Mucosa of descending colon (tissue), 3 donors: ENCODE measurements at regions not wholly inside any gene's neighbourhood (a gene's known extent, or its start where the extent isn't known, plus 50 kb on each side); places are given as distances from the start of the nearest gene placed in this dataset.
"Not testable (repeated sequence)": the region's sequence is repeated elsewhere in the genome, so short reads cannot be mapped to it uniquely, and the experiment has no call there.

Source experiments
- ATAC-seq: fragments of 200-7000 bp; cut with Tn5 transposase; one replicate; pipeline ENCODE4 v1.9.1; 2020; ENCODE audit warnings: mild to moderate bottlenecking, moderate library complexity
- DNase-seq, 3 donors: peaks; one replicate each; pipeline ENCODE4 v3.0.0-alpha.2; 2020
- H3K36me3 ChIP-seq: fragments of 200-600 bp; one replicate; pipeline ENCODE4 v1.8.0; 2021; ENCODE audit warnings: low read depth, mild to moderate bottlenecking
- H3K4me1 ChIP-seq: fragments of 200-600 bp; one replicate; pipeline ENCODE4 v1.8.0; 2021; ENCODE audit warnings: low read depth, mild to moderate bottlenecking
- H3K4me3 ChIP-seq: fragments of 200-600 bp; one replicate; pipeline ENCODE4 v1.8.0; 2021; ENCODE audit warnings: mild to moderate bottlenecking
- H3K9me3 ChIP-seq: fragments of 200-600 bp; one replicate; pipeline ENCODE4 v1.8.0; 2021; ENCODE audit warnings: mild to moderate bottlenecking
- intact Hi-C, 2 donors: fragments of 100-400 bp; cut with DNase I in 1 of 2; cut with micrococcal nuclease in 1 of 2; formaldehyde crosslinking; loops; one replicate each; pipeline versions ENCODE4 v1.11.0 to v1.11.1; 2022; cut with DNase I, micrococcal nuclease
- TF ChIP-seq, protein P1 (sequence below): fragments of 200-600 bp; IDR thresholded peaks from one replicate; pipeline ENCODE4 v1.8.0; 2022; ENCODE audit warnings: antibody characterized with exemption, mild to moderate bottlenecking
- donor health status: DM: no; HTN: no; CAD: no; lungs with moderate emphysema.
- donor health status: DM: no; HTN: no; CAD: no.
- donor health status: DM: no; HTN: yes; CAD: no.

GRCh38 chr18:62648045-62648678, 67.2 kb upstream of the PHLPP1 start:
- ATAC-seq, result no peak

GRCh38 chr18:62651276-62652056, 63.9 kb upstream of the PHLPP1 start:
- intact Hi-C loops, result no loop called here
- ATAC-seq, result no peak
- Histone ChIP-seq H3K9me3 (no peaks in the 10 kb centered on the region), H3K4me1 (no peaks in the 10 kb centered on the region), H3K4me3 (no peak overlapping the region), H3K36me3 (no peaks in the 10 kb centered on the region)
- DNase-seq, result no peak
- TF ChIP-seq, protein P1, sequence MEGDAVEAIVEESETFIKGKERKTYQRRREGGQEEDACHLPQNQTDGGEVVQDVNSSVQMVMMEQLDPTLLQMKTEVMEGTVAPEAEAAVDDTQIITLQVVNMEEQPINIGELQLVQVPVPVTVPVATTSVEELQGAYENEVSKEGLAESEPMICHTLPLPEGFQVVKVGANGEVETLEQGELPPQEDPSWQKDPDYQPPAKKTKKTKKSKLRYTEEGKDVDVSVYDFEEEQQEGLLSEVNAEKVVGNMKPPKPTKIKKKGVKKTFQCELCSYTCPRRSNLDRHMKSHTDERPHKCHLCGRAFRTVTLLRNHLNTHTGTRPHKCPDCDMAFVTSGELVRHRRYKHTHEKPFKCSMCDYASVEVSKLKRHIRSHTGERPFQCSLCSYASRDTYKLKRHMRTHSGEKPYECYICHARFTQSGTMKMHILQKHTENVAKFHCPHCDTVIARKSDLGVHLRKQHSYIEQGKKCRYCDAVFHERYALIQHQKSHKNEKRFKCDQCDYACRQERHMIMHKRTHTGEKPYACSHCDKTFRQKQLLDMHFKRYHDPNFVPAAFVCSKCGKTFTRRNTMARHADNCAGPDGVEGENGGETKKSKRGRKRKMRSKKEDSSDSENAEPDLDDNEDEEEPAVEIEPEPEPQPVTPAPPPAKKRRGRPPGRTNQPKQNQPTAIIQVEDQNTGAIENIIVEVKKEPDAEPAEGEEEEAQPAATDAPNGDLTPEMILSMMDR, result no peak

More at GRCh38 chr18:62648045-62648678, 67.2 kb upstream of the PHLPP1 start:
- TF ChIP-seq, protein P1, result no peak
- Histone ChIP-seq H3K36me3 (no peaks in the 10 kb centered on the region), H3K4me3 (no peak overlapping the region), H3K9me3 (no peaks in the 10 kb centered on the region), H3K4me1 (no peaks in the 10 kb centered on the region)
- DNase-seq, result no peak
- intact Hi-C loops, result no loop called here

DNA sequence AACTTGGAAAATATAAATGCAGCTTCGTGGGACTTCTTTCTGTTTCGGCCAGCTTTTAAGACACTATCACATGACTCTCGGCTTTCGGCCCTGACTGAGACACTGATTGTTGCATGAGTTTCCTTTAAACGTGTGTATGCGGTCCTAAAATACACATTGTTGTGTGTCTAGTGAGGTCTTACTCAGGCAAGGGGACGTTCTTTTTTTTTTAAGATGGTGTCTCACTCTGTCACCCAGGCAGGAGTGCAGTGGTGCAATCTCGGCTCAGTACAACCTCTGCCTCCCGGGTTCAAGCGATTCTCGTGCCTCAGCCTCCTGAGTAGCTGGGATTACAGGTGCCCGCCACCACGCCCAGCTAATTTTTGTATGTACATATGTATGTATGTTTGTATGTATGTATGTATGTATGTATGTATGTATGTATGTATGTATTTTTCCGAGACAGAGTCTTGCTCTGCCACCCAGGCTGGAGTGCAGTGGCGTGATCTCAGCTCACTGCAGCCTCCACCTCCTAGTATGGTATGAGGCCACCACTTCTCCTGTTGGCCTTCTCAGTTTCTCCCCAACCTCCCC, 63.2 kb upstream of the PHLPP1 start:
- H3K36me3 ChIP-seq, H3K9me3 ChIP-seq, intact Hi-C loops, ATAC-seq, H3K4me1 ChIP-seq, DNase-seq, H3K4me3 ChIP-seq: not testable (repeated sequence)

DNA sequence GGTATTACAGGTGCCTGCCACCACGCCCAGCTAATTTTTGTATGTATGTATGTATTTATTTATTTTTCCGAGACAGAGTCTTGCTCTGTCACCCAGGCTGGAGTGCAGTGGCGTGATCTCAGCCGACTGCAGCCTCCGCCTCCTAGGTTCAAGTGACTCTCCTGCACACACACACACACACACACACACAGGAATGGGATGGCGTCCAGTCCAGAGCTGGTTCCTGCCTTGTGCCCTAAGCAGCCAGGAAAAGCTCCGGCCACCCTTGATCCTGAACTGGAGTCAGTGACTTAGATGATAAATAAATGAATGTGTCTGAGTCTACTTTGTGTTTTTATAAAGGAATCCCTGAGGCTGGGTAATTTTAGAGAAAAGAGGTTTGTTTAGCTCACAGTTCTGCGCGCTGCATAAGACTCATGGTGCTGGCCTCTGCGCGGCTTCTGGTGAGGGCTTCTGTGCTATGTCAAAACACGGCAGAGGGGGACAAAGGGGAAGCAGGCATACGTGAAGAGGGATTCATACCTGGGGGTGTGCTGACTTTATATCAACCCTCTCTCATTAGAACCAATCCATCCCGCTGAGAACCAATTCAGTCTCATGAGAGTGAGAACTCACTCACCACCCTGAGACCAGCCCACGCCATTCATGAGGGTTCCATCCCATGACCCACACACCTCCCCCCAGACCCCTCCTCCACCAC, 59.7 kb upstream of the PHLPP1 start:
- no peaks in the 10 kb centered on the region for H3K36me3 ChIP-seq
- H3K4me3 ChIP-seq, result no peak overlapping the region
- TF ChIP-seq, protein P1, result no peak
- no peaks in the 10 kb centered on the region for H3K9me3 ChIP-seq
- DNase-seq (no peak), ATAC-seq (no peak)
- intact Hi-C loops, result no loop called here
- no peaks in the 10 kb centered on the region for H3K4me1 ChIP-seq

- Histone ChIP-seq H3K4me3 (no peak overlapping the region), H3K9me3 (no peaks in the 10 kb centered on the region), H3K36me3 (no peaks in the 10 kb centered on the region), H3K4me1 (no peaks in the 10 kb centered on the region)
- TF ChIP-seq, protein P1, result no peak
- ATAC-seq (no peak), DNase-seq (no peak)
- intact Hi-C loops, result no loop called here
These were observed 57.3 kb upstream of the PHLPP1 start for GRCh38 chr18:62658028-62658427.
